ENCODE measurements at regions not wholly inside any gene's neighbourhood (a gene's known extent, or its start where the extent isn't known, plus 50 kb on each side); places are given as distances from the start of the nearest gene placed in this dataset.

- no peak for TF ChIP-seq EZH2phosphoT487 (IDR thresholded peaks at IDR 0.05; ENCODE audit: low read length)
- TF ChIP-seq EZH2 (optimal IDR thresholded peaks at IDR 0.05; ENCODE audit: low read depth, low read length) = no peak
- TF ChIP-seq CTCF (IDR thresholded peaks at IDR 0.05; ENCODE audit: low read length) = no peak
- H3K4me2 ChIP-seq (ENCODE audit: low read depth, low read length) = no peak overlapping the region
- no peaks in the 10 kb centered on the region for H4K20me1 ChIP-seq (ENCODE audit: insufficient read depth, low read length)
- H3K27me3 ChIP-seq (replicated peaks; ENCODE audit: insufficient read depth, low read length) = no peaks in the 10 kb centered on the region
- H3F3A ChIP-seq (ENCODE audit: insufficient read depth, low read length) = no peaks in the 10 kb centered on the region
- H2AFZ ChIP-seq (ENCODE audit: low read length) = no peak overlapping the region
- no peaks in the 10 kb centered on the region for H3K9me3 ChIP-seq (replicated peaks; ENCODE audit: insufficient read depth, low read length)
- no peaks in the 10 kb centered on the region for H3K79me2 ChIP-seq (ENCODE audit: low read length)
- no peaks in the 10 kb centered on the region for H3K36me3 ChIP-seq (replicated peaks; ENCODE audit: insufficient read depth, low read length)
- DNase-seq = no peak
- peaks cover 11% of the 10 kb centered on the region for H3K4me1 ChIP-seq (ENCODE audit: low read length)
- no peak overlapping the region for H3K9ac ChIP-seq (ENCODE audit: low read length)
- H3K9me2 ChIP-seq (replicated peaks; ENCODE audit: insufficient read depth, low read length) = no peaks in the 10 kb centered on the region
- no peak overlapping the region for H3K27ac ChIP-seq (ENCODE audit: low read length)
- no peak overlapping the region for H3K4me3 ChIP-seq (ENCODE audit: low read length)
Observed at GRCh38 chr16:14377326-14377725, 252.7 kb downstream of the PARN start.

GRCh38 chr16:14375132-14375491 lies 254.9 kb downstream of the PARN start:
- H2AFZ ChIP-seq (ENCODE audit: low read length) = no peak overlapping the region
- no peak overlapping the region for H3K4me2 ChIP-seq (ENCODE audit: low read depth, low read length)
- H3K4me3 ChIP-seq (ENCODE audit: low read length) = no peak overlapping the region
- no peaks in the 10 kb centered on the region for H3K79me2 ChIP-seq (ENCODE audit: low read length)
- no peak for TF ChIP-seq EZH2phosphoT487 (IDR thresholded peaks at IDR 0.05; ENCODE audit: low read length)
- no peak for TF ChIP-seq CTCF (IDR thresholded peaks at IDR 0.05; ENCODE audit: low read length)
- no peak for TF ChIP-seq EZH2 (optimal IDR thresholded peaks at IDR 0.05; ENCODE audit: low read depth, low read length)
- H3K9me3 ChIP-seq (replicated peaks; ENCODE audit: insufficient read depth, low read length) = no peaks in the 10 kb centered on the region
- H3K4me1 ChIP-seq (ENCODE audit: low read length) = peaks cover 11% of the 10 kb centered on the region
- no peak overlapping the region for H3K27ac ChIP-seq (ENCODE audit: low read length)
- H3K9me2 ChIP-seq (replicated peaks; ENCODE audit: insufficient read depth, low read length) = no peaks in the 10 kb centered on the region
- no peak overlapping the region for H3K9ac ChIP-seq (ENCODE audit: low read length)
- H3K27me3 ChIP-seq (replicated peaks; ENCODE audit: insufficient read depth, low read length) = no peaks in the 10 kb centered on the region
- no peak for DNase-seq
- H4K20me1 ChIP-seq (ENCODE audit: insufficient read depth, low read length) = no peaks in the 10 kb centered on the region
- H3K36me3 ChIP-seq (replicated peaks; ENCODE audit: insufficient read depth, low read length) = no peaks in the 10 kb centered on the region
- H3F3A ChIP-seq (ENCODE audit: insufficient read depth, low read length) = no peaks in the 10 kb centered on the region

GRCh38 chr16:14374451-14375131 lies 255.5 kb downstream of the PARN start:
- H3K4me3 ChIP-seq (ENCODE audit: low read length) = no peak overlapping the region
- TF ChIP-seq EZH2phosphoT487 (IDR thresholded peaks at IDR 0.05; ENCODE audit: low read length) (no peak), CTCF (IDR thresholded peaks at IDR 0.05; ENCODE audit: low read length) (no peak), EZH2 (optimal IDR thresholded peaks at IDR 0.05; ENCODE audit: low read depth, low read length) (no peak)

More at GRCh38 chr16:14374451-14375131, 255.5 kb downstream of the PARN start:
- H4K20me1 ChIP-seq (ENCODE audit: insufficient read depth, low read length) = no peaks in the 10 kb centered on the region
- H3K9me2 ChIP-seq (replicated peaks; ENCODE audit: insufficient read depth, low read length) = no peaks in the 10 kb centered on the region
- no peak overlapping the region for H3K9ac ChIP-seq (ENCODE audit: low read length)
- no peaks in the 10 kb centered on the region for H3K79me2 ChIP-seq (ENCODE audit: low read length)
- no peaks in the 10 kb centered on the region for H3K36me3 ChIP-seq (replicated peaks; ENCODE audit: insufficient read depth, low read length)
- H3K4me1 ChIP-seq (ENCODE audit: low read length) = peaks cover 11% of the 10 kb centered on the region
- no peak overlapping the region for H3K4me2 ChIP-seq (ENCODE audit: low read depth, low read length)
- H3K27me3 ChIP-seq (replicated peaks; ENCODE audit: insufficient read depth, low read length) = no peaks in the 10 kb centered on the region
- no peaks in the 10 kb centered on the region for H3K9me3 ChIP-seq (replicated peaks; ENCODE audit: insufficient read depth, low read length)
- no peaks in the 10 kb centered on the region for H3F3A ChIP-seq (ENCODE audit: insufficient read depth, low read length)
- no peak for DNase-seq
- no peak overlapping the region for H2AFZ ChIP-seq (ENCODE audit: low read length)
- no peak overlapping the region for H3K27ac ChIP-seq (ENCODE audit: low read length)
